SH-SY5Y (cell line): ENCODE measurements at regions not wholly inside any gene's neighbourhood (a gene's known extent, or its start where the extent isn't known, plus 50 kb on each side); places are given as distances from the start of the nearest gene placed in this dataset.

Source experiments
- GATA2 ChIP-seq: IDR thresholded peaks from 2 replicates; pipeline ENCODE4 v1.6.1; 2011; ENCODE audit warnings: mild to moderate bottlenecking, low read depth, low read length
- GATA3 ChIP-seq: IDR thresholded peaks from 2 replicates; pipeline ENCODE4 v1.6.1; 2011; ENCODE audit warnings: low read depth, mild to moderate bottlenecking, low read length, moderate library complexity

- TF ChIP-seq GATA2 (no peak), GATA3 (no peak)
Observed at GRCh38 chr6:82113231-82113630, 134.3 kb downstream of the IBTK start.
